Jurkat, Clone E6-1 (cell line): ENCODE measurements at regions not wholly inside any gene's neighbourhood (a gene's known extent, or its start where the extent isn't known, plus 50 kb on each side); places are given as distances from the start of the nearest gene placed in this dataset.
A peak's percentile ranks its signal among the peaks of the same experiment; 100 is the strongest.

Source experiments
- DNase-seq: peaks from one replicate; pipeline ENCODE4 v3.0.0-alpha.2; 2011; ENCODE audit warnings: low read depth, low spot score
- H3K4me3 ChIP-seq: 2 replicates; pipeline ENCODE4 v1.5.1; 2011; ENCODE audit warnings: mild to moderate bottlenecking, low read length, control low read depth, moderate library complexity

DNA sequence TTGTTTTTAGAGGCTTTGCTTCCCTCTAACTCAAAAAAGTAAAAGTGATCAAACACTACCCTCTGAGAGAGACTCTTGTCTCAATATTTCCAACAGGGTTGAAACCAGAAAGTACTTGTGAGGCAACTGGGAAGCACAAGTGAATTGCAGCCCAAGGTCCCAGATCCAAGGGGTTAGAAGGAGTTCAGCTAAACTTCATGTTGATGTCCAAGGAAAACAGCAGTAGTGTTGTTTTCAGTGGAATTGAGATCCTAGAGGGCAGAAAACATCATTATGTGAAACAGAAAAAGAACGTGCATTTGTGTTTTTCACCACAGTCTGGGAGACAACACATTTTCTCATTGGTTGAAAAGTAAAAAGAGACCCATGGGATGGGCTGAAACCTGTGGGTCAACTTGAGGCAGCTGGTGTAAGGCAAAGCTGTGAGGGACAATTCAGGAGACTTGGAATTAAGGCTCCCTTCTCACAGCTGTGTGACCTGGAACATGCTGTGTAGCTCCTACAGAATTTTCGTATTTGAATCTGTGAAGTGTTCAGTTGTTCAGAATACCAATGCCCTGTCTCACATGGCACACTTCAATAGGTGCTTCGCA is 508.3 kb downstream of the BMP2 start:
- DNase-seq = no peak
- no peak overlapping the region for H3K4me3 ChIP-seq

GRCh38 chr20:7285918-7286556 is 518.6 kb downstream of the BMP2 start:
- DNase-seq = peak; percentile 59
- no peak overlapping the region for H3K4me3 ChIP-seq

DNA sequence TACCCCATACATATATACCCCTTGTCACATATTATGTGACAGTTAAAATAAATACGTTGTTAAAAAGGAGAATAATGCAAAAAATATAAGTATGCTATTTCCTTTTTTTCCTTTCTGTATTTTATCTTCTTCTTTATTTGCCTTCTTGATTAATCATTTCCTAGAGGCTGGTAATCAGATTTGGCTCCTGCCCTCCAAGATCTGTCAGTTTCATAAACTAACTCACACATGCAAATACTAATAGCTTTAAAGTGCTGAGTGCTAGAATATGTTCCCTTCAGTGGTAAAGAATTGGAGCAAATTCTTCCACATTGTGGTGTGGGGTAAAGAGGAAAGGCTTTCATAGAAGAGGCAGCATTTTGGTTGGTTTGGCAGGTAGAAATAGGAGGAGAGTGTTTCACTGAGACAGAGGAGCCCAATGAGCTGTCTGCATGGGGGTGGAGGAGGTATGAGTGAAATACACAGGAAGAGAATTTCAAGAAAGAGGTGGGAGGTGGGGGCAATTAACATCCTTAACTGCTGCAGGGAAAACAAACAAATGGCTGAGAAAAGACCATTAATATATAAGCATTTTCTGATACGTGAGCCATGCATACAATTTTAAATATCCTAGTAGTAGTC is 523.9 kb downstream of the BMP2 start:
- no peak overlapping the region for H3K4me3 ChIP-seq
- DNase-seq = no peak

DNA sequence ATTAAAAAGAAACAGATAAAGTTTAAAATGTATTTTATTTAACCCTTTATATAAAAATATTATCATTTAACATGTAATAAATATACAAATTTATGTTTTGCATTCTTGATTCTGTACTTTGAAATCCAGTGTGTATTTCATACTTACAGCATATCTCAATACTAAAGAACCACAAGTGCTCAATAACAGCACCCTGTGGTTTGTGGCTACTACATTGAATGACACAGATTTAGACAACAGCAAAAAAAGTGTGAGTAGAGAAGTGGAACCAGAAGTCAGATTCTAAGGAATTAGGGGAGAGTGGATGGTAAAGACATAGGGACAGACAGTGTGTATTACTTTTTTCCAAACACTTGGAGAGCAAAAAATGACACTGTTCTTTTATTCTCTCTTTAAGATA is 524.5 kb downstream of the BMP2 start:
- no peak overlapping the region for H3K4me3 ChIP-seq
- DNase-seq = no peak

- H3K4me3 ChIP-seq = no peak overlapping the region
- DNase-seq = no peak
Observed at GRCh38 chr20:7294816-7295360, 527.4 kb downstream of the BMP2 start.

DNA sequence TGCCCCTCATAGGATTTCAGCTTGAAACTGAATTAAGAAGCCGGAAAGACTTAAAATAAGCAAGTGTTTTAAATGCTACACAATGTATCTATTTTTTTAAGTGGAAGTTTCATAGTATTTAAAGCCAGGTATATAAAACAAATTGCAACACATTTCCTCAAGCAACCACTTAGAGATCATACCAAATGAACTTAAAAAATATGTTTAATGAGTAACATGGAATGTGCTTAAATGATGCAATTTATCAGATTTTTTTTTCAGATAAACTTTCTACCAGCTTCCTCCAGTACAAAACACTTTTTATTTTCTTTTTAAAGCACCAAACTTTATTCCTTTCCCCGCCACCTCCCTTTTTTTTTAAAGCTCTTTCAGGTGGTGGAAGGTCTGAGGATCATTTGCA is 534.3 kb downstream of the BMP2 start:
- DNase-seq = no peak
- H3K4me3 ChIP-seq = no peak overlapping the region

GRCh38 chr20:7302250-7302649 is 534.8 kb downstream of the BMP2 start:
- no peak for DNase-seq
- H3K4me3 ChIP-seq = no peak overlapping the region

- H3K4me3 ChIP-seq = no peak overlapping the region
- DNase-seq = no peak
Observed at GRCh38 chr20:7305976-7306375, 538.5 kb downstream of the BMP2 start.

DNA sequence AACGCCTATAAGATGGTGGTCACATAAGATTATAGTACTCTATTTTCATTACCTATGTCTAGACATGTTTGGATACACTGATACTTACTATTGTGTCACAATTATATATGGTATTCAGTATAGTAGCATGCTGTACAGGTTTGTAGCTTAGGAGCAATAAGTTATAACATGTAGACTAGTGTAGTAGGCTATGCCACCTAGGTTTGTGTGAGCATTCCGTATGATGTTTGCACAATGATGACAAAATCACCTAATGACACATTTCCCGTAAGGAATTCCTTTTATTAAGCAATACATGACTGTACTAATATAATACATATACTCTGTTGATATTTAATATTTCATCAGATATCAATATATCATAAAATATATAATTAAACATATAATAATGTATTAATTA is 540.7 kb downstream of the BMP2 start:
- no peak for DNase-seq
- no peak overlapping the region for H3K4me3 ChIP-seq

DNA sequence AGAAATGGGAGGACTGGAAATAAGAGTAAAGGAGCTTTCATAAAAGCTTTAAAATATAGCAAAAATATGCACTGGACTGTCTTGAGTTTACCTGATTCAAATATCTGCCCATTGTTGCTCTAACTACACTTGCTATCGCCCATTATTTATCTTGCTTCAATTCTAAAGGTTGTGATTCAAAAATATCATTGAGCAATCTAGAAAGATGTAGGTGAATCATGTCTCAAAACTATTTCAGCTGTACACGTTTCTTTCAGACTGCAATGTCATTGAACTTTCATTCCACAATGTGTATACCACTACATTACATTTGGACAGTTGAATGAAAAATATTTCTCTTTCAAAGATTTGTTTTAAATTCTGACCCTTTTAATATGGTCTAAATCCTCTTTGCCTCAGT is 545.6 kb downstream of the BMP2 start:
- H3K4me3 ChIP-seq = no peak overlapping the region
- no peak for DNase-seq

DNA sequence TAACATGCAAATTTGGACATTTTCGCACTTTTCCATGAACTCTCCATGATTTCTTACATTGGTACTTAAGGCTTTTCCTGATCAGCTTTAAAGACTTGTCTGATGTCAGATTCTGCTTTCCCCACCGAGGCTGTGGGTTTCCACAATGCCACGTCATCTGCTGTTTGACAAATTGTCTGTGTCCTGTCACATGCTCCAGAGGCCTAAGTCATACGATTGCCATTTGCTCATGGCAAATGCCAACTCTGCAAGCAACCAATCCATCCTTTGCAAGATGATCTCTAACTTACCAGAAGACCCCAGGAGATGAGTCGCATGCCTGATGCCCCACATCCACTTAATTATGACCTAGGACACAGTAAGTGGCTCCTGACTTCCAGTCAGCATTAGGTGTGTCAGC is 556.5 kb downstream of the BMP2 start:
- no peak overlapping the region for H3K4me3 ChIP-seq
- no peak for DNase-seq

DNA sequence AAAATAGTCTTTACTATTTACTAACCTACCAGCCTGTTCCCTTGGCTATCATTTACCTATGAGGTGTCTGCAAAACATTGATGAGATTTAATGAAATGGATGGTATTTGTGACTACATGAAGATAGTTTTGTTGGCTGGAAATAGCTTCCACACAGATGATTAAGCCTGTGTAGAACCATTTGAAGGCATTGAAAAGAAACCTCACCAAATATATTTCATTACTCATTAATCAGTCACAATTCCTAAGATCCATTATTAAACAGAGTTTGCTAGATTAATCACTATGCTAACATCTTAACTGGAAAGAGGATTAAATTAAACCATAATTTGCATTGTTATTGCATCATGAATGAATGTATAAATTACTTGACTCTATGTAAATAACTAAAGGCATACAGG is 560.3 kb downstream of the BMP2 start:
- no peak for DNase-seq

DNA sequence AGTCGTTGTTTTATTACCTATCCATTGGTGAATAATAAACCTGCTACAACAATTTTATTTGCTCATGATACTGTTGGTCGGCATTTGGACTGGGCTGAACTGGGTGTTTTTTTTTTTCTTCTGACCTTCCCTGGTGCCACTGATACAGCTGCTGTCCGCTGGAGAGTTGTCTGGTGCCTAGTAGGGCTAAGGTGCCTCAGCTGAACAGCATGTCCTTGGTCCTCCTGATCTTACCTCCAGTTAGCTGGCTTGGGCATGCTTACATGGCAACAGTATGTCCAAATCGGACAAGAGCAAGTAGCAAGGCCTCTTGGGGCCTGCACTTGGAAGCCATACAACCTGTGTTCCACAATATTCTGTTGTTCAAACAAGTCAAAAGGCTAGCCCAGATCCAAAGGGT is 563.4 kb downstream of the BMP2 start:
- no peak overlapping the region for H3K4me3 ChIP-seq

More for the DNA sequence above, 560.3 kb downstream of the BMP2 start:
- no peak overlapping the region for H3K4me3 ChIP-seq

GRCh38 chr20:7332169-7332568 is 564.7 kb downstream of the BMP2 start:
- no peak overlapping the region for H3K4me3 ChIP-seq
- DNase-seq = no peak

More for the DNA sequence above, 563.4 kb downstream of the BMP2 start:
- no peak for DNase-seq

GRCh38 chr20:7333841-7334240 is 566.4 kb downstream of the BMP2 start:
- no peak for DNase-seq
- H3K4me3 ChIP-seq = no peak overlapping the region

DNA sequence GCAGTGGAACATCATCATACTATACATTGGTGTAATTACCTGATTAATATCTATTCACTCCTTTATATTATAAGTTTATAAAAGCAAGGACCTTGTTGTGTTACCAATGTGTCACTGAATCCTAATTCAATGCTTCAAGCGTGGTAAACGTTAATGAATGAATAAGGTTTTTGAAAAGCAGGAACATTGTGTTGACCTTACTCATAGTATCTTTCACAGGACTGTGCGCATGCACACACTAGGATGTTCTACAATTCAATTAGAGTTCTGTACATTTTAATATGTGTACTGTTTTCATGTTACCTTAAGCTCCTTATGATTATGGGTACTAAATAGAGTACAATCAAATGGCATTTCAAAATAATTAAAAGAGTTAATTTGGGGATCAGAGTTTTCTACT is 578.5 kb downstream of the BMP2 start:
- no peak for DNase-seq
- H3K4me3 ChIP-seq = no peak overlapping the region

DNA sequence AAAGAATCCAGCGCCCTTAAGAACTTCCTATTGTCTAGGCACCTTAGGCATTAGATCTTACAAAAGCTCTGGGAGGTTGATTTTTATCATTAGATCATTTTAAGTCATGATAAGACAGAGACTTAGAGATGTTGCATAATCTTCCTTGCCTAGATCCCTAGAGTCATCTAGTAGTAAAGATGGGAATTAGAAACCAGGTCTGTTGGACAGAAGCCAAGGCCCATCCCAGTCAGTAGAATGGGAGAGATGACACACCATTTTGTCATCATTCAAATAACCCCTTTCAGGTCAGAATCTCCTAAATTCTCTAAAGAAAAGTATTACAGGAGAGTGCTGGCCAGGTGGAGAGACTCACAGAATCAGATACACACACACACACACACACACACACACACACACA is 579.1 kb downstream of the BMP2 start:
- no peak for DNase-seq
- no peak overlapping the region for H3K4me3 ChIP-seq

- no peak for DNase-seq
- H3K4me3 ChIP-seq = no peak overlapping the region
Observed at GRCh38 chr20:7347409-7347808, 579.9 kb downstream of the BMP2 start.

DNA sequence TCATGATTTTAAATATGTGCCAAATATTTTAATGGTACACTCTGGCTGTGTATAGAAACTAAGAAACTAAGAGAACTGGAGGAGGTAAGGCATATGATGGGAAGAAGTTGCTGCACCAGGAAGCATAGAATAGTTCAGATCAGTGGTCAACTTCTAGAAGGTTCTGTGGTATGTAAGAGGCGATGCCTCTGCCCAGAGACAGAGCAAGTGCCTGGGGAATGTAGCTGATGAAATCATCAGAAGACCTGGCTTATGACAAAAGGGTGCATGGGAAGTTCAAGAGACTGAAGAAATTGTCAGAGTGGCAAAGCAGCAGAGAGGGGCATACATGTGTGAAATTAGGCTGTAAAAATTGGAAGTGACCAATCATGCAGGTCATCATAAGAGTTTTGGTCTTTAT is 580.8 kb downstream of the BMP2 start:
- no peak for DNase-seq
- no peak overlapping the region for H3K4me3 ChIP-seq

DNA sequence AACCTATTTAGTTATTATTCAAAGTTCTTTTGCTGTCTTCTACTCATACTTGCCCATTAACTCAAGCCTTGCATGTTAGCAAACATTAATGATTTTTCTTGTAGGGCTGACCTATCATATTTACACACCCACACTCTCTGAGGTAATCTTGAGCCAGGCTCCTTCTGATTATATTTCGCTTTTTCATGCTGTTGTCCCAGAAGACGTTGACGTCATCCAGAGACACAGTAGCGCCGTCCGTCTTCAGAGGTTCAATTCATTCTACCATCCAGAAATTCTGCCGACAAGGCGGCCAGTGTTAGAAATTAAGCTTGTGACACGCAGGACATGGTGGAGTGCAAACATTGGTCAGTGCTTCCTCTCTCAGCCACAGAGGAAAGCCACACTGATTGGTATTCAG is 584.7 kb downstream of the BMP2 start:
- no peak for DNase-seq
- no peak overlapping the region for H3K4me3 ChIP-seq

DNA sequence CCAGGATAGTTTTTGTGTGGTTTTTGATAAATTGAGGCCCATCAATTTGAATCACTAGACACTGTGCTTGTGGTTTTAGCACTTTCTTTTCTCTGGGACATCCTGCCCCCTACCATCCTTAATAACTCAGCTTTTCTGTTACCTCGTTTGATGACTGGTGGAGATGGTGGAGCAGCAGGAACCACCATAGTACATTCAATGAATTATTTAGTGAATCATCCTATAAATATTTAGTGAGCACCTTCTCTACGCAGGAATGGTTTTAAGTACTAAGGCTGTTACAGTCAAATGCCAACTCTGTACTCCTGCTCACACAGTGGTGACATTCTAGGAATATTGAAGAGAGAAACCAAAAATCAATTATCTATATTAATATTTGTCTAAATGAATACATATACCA is 585.2 kb downstream of the HAO1 start:
- no peak for DNase-seq
- H3K4me3 ChIP-seq = no peak overlapping the region
